ENCODE measurements at regions not wholly inside any gene's neighbourhood (a gene's known extent, or its start where the extent isn't known, plus 50 kb on each side); places are given as distances from the start of the nearest gene placed in this dataset.

DNA sequence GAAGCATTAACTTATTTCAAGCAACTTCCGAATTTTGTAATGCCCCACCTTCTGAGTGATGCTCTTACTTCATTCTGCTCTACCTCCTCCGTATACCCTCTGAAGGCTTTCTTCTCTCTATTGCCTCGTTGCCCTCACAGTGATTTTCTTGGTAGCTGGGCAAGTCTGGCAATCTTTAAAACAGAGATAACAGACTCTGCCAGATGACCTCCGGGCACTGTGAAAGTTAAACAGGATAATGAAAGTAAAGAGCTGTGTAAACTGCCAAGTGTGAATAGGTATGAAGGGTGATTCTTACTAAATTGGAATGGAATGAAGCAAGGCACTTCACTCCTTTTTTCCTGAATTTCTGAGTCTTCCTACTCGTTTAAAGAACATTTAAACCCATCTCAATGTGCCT, 207.3 kb upstream of the GYPC start:
- TF ChIP-seq, protein P1, sequence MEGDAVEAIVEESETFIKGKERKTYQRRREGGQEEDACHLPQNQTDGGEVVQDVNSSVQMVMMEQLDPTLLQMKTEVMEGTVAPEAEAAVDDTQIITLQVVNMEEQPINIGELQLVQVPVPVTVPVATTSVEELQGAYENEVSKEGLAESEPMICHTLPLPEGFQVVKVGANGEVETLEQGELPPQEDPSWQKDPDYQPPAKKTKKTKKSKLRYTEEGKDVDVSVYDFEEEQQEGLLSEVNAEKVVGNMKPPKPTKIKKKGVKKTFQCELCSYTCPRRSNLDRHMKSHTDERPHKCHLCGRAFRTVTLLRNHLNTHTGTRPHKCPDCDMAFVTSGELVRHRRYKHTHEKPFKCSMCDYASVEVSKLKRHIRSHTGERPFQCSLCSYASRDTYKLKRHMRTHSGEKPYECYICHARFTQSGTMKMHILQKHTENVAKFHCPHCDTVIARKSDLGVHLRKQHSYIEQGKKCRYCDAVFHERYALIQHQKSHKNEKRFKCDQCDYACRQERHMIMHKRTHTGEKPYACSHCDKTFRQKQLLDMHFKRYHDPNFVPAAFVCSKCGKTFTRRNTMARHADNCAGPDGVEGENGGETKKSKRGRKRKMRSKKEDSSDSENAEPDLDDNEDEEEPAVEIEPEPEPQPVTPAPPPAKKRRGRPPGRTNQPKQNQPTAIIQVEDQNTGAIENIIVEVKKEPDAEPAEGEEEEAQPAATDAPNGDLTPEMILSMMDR (IDR thresholded peaks at IDR 0.05; ENCODE audit: poor library complexity), result no peak
- no peak for TF ChIP-seq EZH2 (IDR thresholded peaks at IDR 0.05; ENCODE audit: borderline replicate concordance)
